ENCODE measurements at regions not wholly inside any gene's neighbourhood (a gene's known extent, or its start where the extent isn't known, plus 50 kb on each side); places are given as distances from the start of the nearest gene placed in this dataset.

- no peaks in the 10 kb centered on the region for H3K27me3 ChIP-seq
- no peak for DNase-seq (ENCODE audit: low spot score in 2 of 2)
- H3K4me1 ChIP-seq = no peaks in the 10 kb centered on the region
- TF ChIP-seq CTCF (IDR thresholded peaks at IDR 0.05) = no peak
- intact Hi-C loops (cut with DNase I) = no loop called here
- H3K4me3 ChIP-seq = no peak overlapping the region
- no peaks in the 10 kb centered on the region for H3K9me3 ChIP-seq
- no peaks in the 10 kb centered on the region for H3K36me3 ChIP-seq
- H3K27ac ChIP-seq = no peak overlapping the region
These were observed 428.9 kb downstream of the KCTD8 start for GRCh38 chr4:44019721-44020120.

DNA sequence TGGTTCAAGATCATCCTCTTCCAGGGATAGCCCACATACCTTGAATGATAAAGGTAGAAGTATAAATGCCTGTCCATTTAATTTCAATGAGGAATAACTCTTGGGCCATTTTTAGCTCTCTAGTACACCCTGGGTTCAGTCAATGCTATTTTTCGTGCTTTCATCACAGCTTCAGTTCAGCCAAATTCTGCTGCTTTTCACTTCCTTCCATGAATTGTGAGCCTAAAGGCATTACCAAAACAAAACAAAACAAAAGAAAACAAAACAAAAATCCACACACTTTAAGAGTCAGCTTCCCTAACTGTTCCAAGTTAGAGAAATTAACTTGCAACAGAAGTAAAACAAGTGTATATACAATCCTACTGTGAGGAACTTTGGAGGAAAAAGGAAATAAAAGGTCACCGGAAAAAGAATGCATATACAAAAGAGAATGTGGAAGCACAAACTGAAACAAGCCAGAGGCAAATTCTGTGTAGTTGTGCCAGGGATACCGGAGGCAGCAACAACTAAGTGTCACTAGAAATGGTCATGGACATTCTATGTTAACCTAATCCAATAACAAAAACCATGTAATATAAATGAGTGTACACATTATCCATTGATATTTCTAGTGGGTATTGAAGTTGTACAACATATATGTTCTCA is 423.1 kb downstream of the KCTD8 start:
- H3K9me3 ChIP-seq = no peaks in the 10 kb centered on the region
- intact Hi-C loops (cut with DNase I) = no loop called here
- DNase-seq (ENCODE audit: low spot score in 2 of 2) = no peak

DNA sequence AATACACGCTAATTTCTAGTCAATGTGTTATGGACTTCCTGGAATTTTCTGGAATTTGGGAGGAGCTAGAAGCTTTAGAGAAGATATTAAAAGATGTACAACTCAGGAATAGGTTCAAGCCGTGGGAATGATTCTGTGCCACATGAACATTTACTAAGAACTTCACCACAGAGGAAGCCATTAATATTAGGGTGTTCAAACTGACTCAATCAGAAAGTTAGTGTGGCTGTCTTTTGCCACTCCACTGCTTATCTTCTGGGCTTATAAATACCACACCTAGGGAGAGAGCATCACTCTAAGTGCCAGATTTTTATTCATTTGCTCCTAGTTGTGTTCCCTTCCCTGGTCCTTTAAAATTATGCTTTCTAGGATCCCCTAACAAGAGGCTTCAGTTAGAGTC is 409.8 kb downstream of the KCTD8 start:
- no peaks in the 10 kb centered on the region for H3K27me3 ChIP-seq
- intact Hi-C loops (cut with DNase I) = no loop called here
- no peaks in the 10 kb centered on the region for H3K9me3 ChIP-seq
- no peak for TF ChIP-seq CTCF (IDR thresholded peaks at IDR 0.05)
- H3K4me3 ChIP-seq = no peak overlapping the region
- no peak overlapping the region for H3K27ac ChIP-seq
- no peaks in the 10 kb centered on the region for H3K36me3 ChIP-seq
- no peak for DNase-seq (ENCODE audit: low spot score in 2 of 2)
- H3K4me1 ChIP-seq = no peaks in the 10 kb centered on the region

More for the DNA sequence above, 423.1 kb downstream of the KCTD8 start:
- Histone ChIP-seq H3K4me1 (no peaks in the 10 kb centered on the region), H3K4me3 (no peak overlapping the region), H3K27me3 (no peaks in the 10 kb centered on the region), H3K27ac (no peak overlapping the region), H3K36me3 (no peaks in the 10 kb centered on the region)
- TF ChIP-seq CTCF (IDR thresholded peaks at IDR 0.05) = no peak

DNA sequence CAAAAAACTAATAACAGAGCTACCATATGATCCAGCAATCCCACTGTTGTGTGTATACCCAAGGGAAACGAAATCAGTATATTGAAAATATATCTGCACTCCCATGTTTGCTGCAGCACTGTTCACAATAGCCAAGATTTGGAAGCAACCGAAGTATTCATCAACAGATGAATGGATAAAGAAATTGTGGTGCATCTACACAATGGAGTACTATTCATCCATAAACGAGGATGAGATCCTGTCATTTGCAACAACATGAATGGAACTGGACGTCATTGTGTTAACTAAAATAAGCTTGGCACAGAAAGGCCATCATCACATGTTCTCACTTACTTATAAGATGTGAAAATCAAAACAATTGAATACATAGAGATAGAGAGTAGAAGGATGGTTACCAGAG is 402.1 kb downstream of the KCTD8 start:
- Histone ChIP-seq H3K4me1 (no peaks in the 10 kb centered on the region), H3K9me3 (peaks cover 0 to 2% of the 10 kb centered on the region in 2 donors), H3K36me3 (no peaks in the 10 kb centered on the region), H3K27ac (no peak overlapping the region), H3K27me3 (no peaks in the 10 kb centered on the region), H3K4me3 (no peak overlapping the region)
- intact Hi-C loops (cut with DNase I) = no loop called here
- TF ChIP-seq CTCF (IDR thresholded peaks at IDR 0.05) = no peak
- no peak for DNase-seq (ENCODE audit: low spot score in 2 of 2)

DNA sequence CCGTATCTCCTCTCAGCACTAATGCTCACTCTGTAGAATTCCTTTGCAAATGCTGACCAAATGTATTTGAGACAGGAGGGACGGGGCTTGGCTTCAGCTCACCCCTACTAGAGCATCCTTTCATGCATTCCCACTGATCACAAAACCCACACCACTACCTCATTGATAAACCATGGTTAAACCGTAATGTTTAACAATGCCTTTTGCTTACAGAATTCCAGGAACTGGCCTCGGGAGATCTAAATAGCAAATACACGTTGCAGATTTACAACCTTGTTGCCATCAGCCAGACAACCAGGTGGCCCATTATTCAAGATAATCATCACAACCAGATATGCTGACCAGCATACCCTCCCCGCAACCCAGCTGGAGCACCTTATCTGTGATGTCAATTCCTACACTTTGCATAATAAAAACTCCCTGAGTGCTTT is 391.9 kb downstream of the KCTD8 start:
- TF ChIP-seq CTCF (IDR thresholded peaks at IDR 0.05) = no peak
- Histone ChIP-seq H3K27ac (no peak overlapping the region), H3K4me3 (no peak overlapping the region), H3K27me3 (no peaks in the 10 kb centered on the region), H3K9me3 (no peaks in the 10 kb centered on the region), H3K4me1 (no peaks in the 10 kb centered on the region), H3K36me3 (no peaks in the 10 kb centered on the region)
- intact Hi-C loops (cut with DNase I) = no loop called here
- DNase-seq (ENCODE audit: low spot score in 2 of 2) = no peak

- Histone ChIP-seq H3K27ac (no peak overlapping the region), H3K4me3 (no peak overlapping the region), H3K36me3 (no peaks in the 10 kb centered on the region), H3K4me1 (no peaks in the 10 kb centered on the region), H3K9me3 (no peaks in the 10 kb centered on the region), H3K27me3 (no peaks in the 10 kb centered on the region)
- intact Hi-C loops (cut with DNase I) = no loop called here
- no peak for DNase-seq (ENCODE audit: low spot score in 2 of 2)
- TF ChIP-seq CTCF (IDR thresholded peaks at IDR 0.05) = no peak
These were observed 377.8 kb downstream of the KCTD8 start for GRCh38 chr4:44070843-44071242.

Data from ascending aorta (tissue), 2 donors.